Right lobe of liver (tissue), 6 donors: ENCODE measurements at regions not wholly inside any gene's neighbourhood (a gene's known extent, or its start where the extent isn't known, plus 50 kb on each side); places are given as distances from the start of the nearest gene placed in this dataset.

Source experiments
- ATAC-seq, 4 donors: fragments of 200-7000 bp; cut with Tn5 transposase; one replicate each; pipeline ENCODE4 v1.9.1; 2020; ENCODE audit warnings: mild to moderate bottlenecking in 4 of 4, moderate library complexity in 4 of 4
- DNase-seq, 3 donors: peaks; one replicate each; pipeline ENCODE4 v3.0.0-alpha.2; 2020
- H3K27ac ChIP-seq, 3 donors: fragments of 200-600 bp; one replicate each; pipeline ENCODE4 v1.8.0; 2022
- H3K27me3 ChIP-seq, 2 donors: fragments of 200-600 bp; one replicate each; pipeline ENCODE4 v1.8.0; 2022
- H3K36me3 ChIP-seq, 4 donors: fragments of 200-600 bp; sonication (generic) in 1 of 4; one replicate each; pipeline versions ENCODE4 v1.5.1 to v1.8.0; 2017 to 2022; ENCODE audit warnings: control low read depth in 1 of 4
- H3K4me1 ChIP-seq, 4 donors: fragments of 200-600 bp; sonication (generic) in 1 of 4; one replicate each; pipeline versions ENCODE4 v1.5.1 to v1.8.0; 2017 to 2022; ENCODE audit warnings: control low read depth in 1 of 4
- H3K4me3 ChIP-seq, 3 donors: fragments of 200-600 bp; one replicate each; pipeline ENCODE4 v1.8.0; 2022
- H3K9me3 ChIP-seq, 4 donors: fragments of 200-600 bp; sonication (generic) in 1 of 4; one replicate each; pipeline versions ENCODE4 v1.5.1 to v1.8.0; 2017 to 2022; ENCODE audit warnings: control low read depth in 1 of 4
- CTCF ChIP-seq, 4 donors: fragments of 200-600 bp in 3 of 4; fragments of 450-650 bp in 1 of 4; IDR thresholded peaks; one replicate each; pipeline versions ENCODE4 v1.5.1 to v1.8.0; 2016 to 2022; ENCODE audit warnings: antibody characterized with exemption in 4 of 4, mild to moderate bottlenecking in 2 of 4
- POLR2A ChIP-seq: fragments of 450-650 bp; IDR thresholded peaks from one replicate; pipeline ENCODE4 v1.6.1; 2017; ENCODE audit warnings: antibody characterized with exemption, mild to moderate bottlenecking
- WGBS: methylation state at CpG from one replicate; pipeline ENCODE4 v1.1.6; 2018; ENCODE audit warnings: low coverage, low lambda C conversion rate; ENCODE audit not compliant: insufficient coverage; ENCODE audit errors: missing lambda C conversion rate; 5-methylcytosine and 5-hydroxymethylcytosine counted together
- intact Hi-C, 2 donors: fragments of 100-400 bp; cut with DNase I; formaldehyde crosslinking; loops; one replicate each; pipeline versions ENCODE4 v1.11.2 to v1.14.1; 2022
- donor health status: DM: no; HTN: yes; CAD: no.
- donor health status: DM: no; HTN: no; CAD: no.
- donor health status: DM: no; HTN: no; CAD: no.
- donor health status: DM: no; HTN: yes; CAD: no.
- donor health status: DM: no; HTN: yes; CAD: no.

- DNase-seq (no peak), ATAC-seq (no peak)
- Histone ChIP-seq H3K27me3 (no peaks in the 10 kb centered on the region), H3K4me1 (peaks cover 0 to 6% (median 4%) of the 10 kb centered on the region in 4 donors), H3K27ac (no peak overlapping the region), H3K4me3 (no peak overlapping the region), H3K36me3 (no peaks in the 10 kb centered on the region), H3K9me3 (no peaks in the 10 kb centered on the region)
- no peak for TF ChIP-seq CTCF (IDR thresholded peaks at IDR 0.05)
- TF ChIP-seq POLR2A: no peak
- intact Hi-C loops: no loop called here
- WGBS: 61% methylated on average over 2 of the region's 2 CpGs
Measured at GRCh38 chr1:221234791-221235190, 355.5 kb downstream of the HLX start.

- WGBS: 73% methylated on average over 3 of the region's 3 CpGs
- H3K27ac ChIP-seq: no peak overlapping the region
- H3K9me3 ChIP-seq: no peaks in the 10 kb centered on the region
- H3K4me3 ChIP-seq: no peak overlapping the region
- ATAC-seq (no peak), DNase-seq (no peak)
- no peak for TF ChIP-seq CTCF (IDR thresholded peaks at IDR 0.05)
- no peak for TF ChIP-seq POLR2A
- H3K27me3 ChIP-seq: no peaks in the 10 kb centered on the region
- H3K4me1 ChIP-seq: no peaks in the 10 kb centered on the region
- no peaks in the 10 kb centered on the region for H3K36me3 ChIP-seq
- intact Hi-C loops: no loop called here
Measured at GRCh38 chr1:221237587-221237986, 358.3 kb downstream of the HLX start.

GRCh38 chr1:221239181-221239580, 359.9 kb downstream of the HLX start:
- no peaks in the 10 kb centered on the region for H3K27me3 ChIP-seq
- no peaks in the 10 kb centered on the region for H3K9me3 ChIP-seq
- ATAC-seq: no peak
- no peak for TF ChIP-seq CTCF (IDR thresholded peaks at IDR 0.05)
- TF ChIP-seq POLR2A: no peak
- no peaks in the 10 kb centered on the region for H3K4me1 ChIP-seq
- H3K36me3 ChIP-seq: no peaks in the 10 kb centered on the region
- no peak for DNase-seq
- intact Hi-C loops: no loop called here
- no peak overlapping the region for H3K27ac ChIP-seq
- no peak overlapping the region for H3K4me3 ChIP-seq
- WGBS: 94% methylated on average over 4 of the region's 4 CpGs

- H3K4me1 ChIP-seq: no peaks in the 10 kb centered on the region
- H3K27ac ChIP-seq: no peak overlapping the region
- TF ChIP-seq CTCF (IDR thresholded peaks at IDR 0.05) (no peak), POLR2A (no peak)
- DNase-seq (no peak), ATAC-seq (no peak)
- H3K9me3 ChIP-seq: no peaks in the 10 kb centered on the region
- WGBS: 89% methylated on average over 9 of the region's 9 CpGs
- no peak overlapping the region for H3K4me3 ChIP-seq
- intact Hi-C loops: no loop called here
- no peaks in the 10 kb centered on the region for H3K27me3 ChIP-seq
- no peaks in the 10 kb centered on the region for H3K36me3 ChIP-seq
Measured at GRCh38 chr1:221239792-221240191, 360.5 kb downstream of the HLX start.

GRCh38 chr1:221240690-221241089, 361.4 kb downstream of the HLX start:
- Histone ChIP-seq H3K27me3 (no peaks in the 10 kb centered on the region), H3K4me3 (no peak overlapping the region), H3K4me1 (no peaks in the 10 kb centered on the region), H3K9me3 (no peaks in the 10 kb centered on the region), H3K27ac (no peak overlapping the region), H3K36me3 (no peaks in the 10 kb centered on the region)
- DNase-seq (no peak), ATAC-seq (no peak)
- WGBS: 92% methylated on average over 1 of the region's 1 CpG
- no peak for TF ChIP-seq CTCF (IDR thresholded peaks at IDR 0.05)
- no peak for TF ChIP-seq POLR2A
- intact Hi-C loops: no loop called here
